Adrenal gland (tissue), 9 donors: ENCODE measurements at regions not wholly inside any gene's neighbourhood (a gene's known extent, or its start where the extent isn't known, plus 50 kb on each side); places are given as distances from the start of the nearest gene placed in this dataset.

Experiments
- DNase-seq, 7 donors: peaks; one replicate each; pipeline ENCODE4 v3.0.0-alpha.2; 2019 to 2020
- H3K27ac ChIP-seq, 5 donors: fragments of 200-600 bp; sonication (generic) in 4 of 5; 1 replicate in 3 of 5; 2 replicates in 2 of 5; pipeline versions ENCODE4 v1.5.1 to v1.8.0; 2016 to 2020; ENCODE audit warnings: mild to moderate bottlenecking in 1 of 5
- H3K27me3 ChIP-seq: fragments of 200-600 bp; 2 replicates; pipeline ENCODE4 v1.8.0; 2021
- H3K36me3 ChIP-seq, 2 donors: fragments of 200-600 bp; replicated peaks in 1 of 2; 1 replicate in 1 of 2; 2 replicates in 1 of 2; pipeline versions ENCODE4 v1.5.1 to v1.8.0; 2018 to 2022
- H3K4me1 ChIP-seq, 2 donors: fragments of 200-600 bp; replicated peaks in 1 of 2; 1 replicate in 1 of 2; 2 replicates in 1 of 2; pipeline versions ENCODE4 v1.5.1 to v1.8.0; 2018 to 2021
- H3K4me3 ChIP-seq, 4 donors: fragments of 200-600 bp; sonication (generic) in 3 of 4; one replicate each; pipeline ENCODE4 v1.5.1; 2016 to 2018
- H3K9me3 ChIP-seq, 3 donors: fragments of 200-600 bp; sonication (generic) in 1 of 3; replicated peaks in 1 of 3; 1 replicate in 2 of 3; 2 replicates in 1 of 3; pipeline versions ENCODE4 v1.5.1 to v1.8.0; 2016 to 2021
- POLR2A ChIP-seq, 2 donors: fragments of 450-650 bp; IDR thresholded peaks; one replicate each; pipeline ENCODE4 v1.6.1; 2017; ENCODE audit warnings: antibody characterized with exemption in 2 of 2, mild to moderate bottlenecking in 2 of 2, moderate library complexity in 1 of 2
- WGBS, 4 donors: extraction: QIAGEN DNeasy Blood & Tissue Kit in 2 of 4; methylation state at CpG; one replicate each; pipeline versions ENCODE4 v1.1.5 to v1.1.7; 2013 to 2017; 5-methylcytosine and 5-hydroxymethylcytosine counted together
- intact Hi-C, 2 donors: fragments of 100-400 bp; cut with DNase I; formaldehyde crosslinking; loops; one replicate each; pipeline versions ENCODE4 v1.14.1 to v1.15.0; 2022 to 2023
- TF ChIP-seq, protein P1 (sequence below), 6 experiments: fragments of 450-650 bp in 4 of 6; fragments of 200-600 bp in 2 of 6; sonication (generic) in 1 of 6; IDR thresholded peaks; 1 replicate in 5 of 6; 2 replicates in 1 of 6; pipeline versions ENCODE4 v1.5.1 to v1.8.0; 2016 to 2021; ENCODE audit warnings: antibody characterized with exemption in 6 of 6, mild to moderate bottlenecking in 2 of 6, moderate library complexity in 1 of 6
- donor health status: healthy with polysubstance abuse.
- donor health status: Bipolar disorder and iron deficiency.
- donor health status: DM: yes; HTN: yes; CAD: no.
- donor health status: DM: no; HTN: no; CAD: no.
- donor health status: DM: no; HTN: no; CAD: no.

DNA sequence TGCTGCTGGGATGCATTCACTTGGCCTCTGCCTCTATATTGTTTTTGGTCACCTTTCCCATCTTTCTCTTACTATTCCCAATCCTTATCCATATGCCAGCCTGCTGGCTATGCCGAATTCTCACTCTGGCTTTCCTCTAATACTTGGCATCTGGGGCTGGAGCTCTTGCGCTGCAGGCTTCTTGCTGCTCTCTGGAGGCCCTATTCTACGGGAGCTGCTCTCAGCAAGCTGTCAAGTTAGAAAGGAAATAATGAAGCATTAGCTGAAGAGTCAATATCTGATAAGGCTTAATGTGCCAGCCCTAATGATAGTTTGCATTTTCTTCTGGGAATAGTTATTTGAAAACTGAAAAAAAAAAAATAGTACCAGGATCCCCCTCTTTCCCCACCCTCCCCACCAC, 125.3 kb upstream of the CYYR1 start:
- H3K4me1 ChIP-seq, result no peaks in the 10 kb centered on the region
- H3K36me3 ChIP-seq, result no peaks in the 10 kb centered on the region
- H3K4me3 ChIP-seq, result no peak overlapping the region
- no peak overlapping the region for H3K27ac ChIP-seq
- TF ChIP-seq POLR2A (IDR thresholded peaks at IDR 0.05), result no peak
- TF ChIP-seq, protein P1, sequence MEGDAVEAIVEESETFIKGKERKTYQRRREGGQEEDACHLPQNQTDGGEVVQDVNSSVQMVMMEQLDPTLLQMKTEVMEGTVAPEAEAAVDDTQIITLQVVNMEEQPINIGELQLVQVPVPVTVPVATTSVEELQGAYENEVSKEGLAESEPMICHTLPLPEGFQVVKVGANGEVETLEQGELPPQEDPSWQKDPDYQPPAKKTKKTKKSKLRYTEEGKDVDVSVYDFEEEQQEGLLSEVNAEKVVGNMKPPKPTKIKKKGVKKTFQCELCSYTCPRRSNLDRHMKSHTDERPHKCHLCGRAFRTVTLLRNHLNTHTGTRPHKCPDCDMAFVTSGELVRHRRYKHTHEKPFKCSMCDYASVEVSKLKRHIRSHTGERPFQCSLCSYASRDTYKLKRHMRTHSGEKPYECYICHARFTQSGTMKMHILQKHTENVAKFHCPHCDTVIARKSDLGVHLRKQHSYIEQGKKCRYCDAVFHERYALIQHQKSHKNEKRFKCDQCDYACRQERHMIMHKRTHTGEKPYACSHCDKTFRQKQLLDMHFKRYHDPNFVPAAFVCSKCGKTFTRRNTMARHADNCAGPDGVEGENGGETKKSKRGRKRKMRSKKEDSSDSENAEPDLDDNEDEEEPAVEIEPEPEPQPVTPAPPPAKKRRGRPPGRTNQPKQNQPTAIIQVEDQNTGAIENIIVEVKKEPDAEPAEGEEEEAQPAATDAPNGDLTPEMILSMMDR (IDR thresholded peaks at IDR 0.05), result no peak
- H3K27me3 ChIP-seq, result no peaks in the 10 kb centered on the region
- DNase-seq, result no peak
- WGBS, 4 donors, result 82 to 86% (median 85%) methylated on average over 3 of the region's 3 CpGs
- intact Hi-C loops, result no loop called here
- no peaks in the 10 kb centered on the region for H3K9me3 ChIP-seq

DNA sequence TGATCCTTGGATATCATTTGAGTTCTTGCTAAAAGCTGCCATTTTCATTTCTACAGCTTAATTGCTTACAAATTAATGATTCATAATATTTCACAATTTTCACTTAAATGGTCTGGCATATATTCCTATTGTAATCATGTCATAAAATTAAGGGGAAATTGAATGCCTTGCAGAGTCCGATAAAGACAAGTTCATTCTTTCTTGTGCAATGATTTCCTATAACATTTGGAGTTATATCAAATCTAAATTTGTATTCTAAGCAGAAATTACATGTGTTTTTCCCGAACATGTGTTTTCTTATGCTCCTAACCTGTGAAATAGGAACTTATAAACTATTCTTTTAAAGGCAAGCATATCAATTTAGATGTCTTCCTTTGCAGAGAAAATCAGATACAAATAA, 118.3 kb upstream of the CYYR1 start:
- TF ChIP-seq POLR2A (IDR thresholded peaks at IDR 0.05), result no peak
- TF ChIP-seq, protein P1 (IDR thresholded peaks at IDR 0.05), result no peak
- Histone ChIP-seq H3K9me3 (no peaks in the 10 kb centered on the region), H3K4me1 (no peaks in the 10 kb centered on the region), H3K4me3 (no peak overlapping the region), H3K36me3 (no peaks in the 10 kb centered on the region), H3K27me3 (no peaks in the 10 kb centered on the region), H3K27ac (no peak overlapping the region)
- 69 to 91% (median 89%) methylated on average over 2 of the region's 2 CpGs for WGBS, 4 donors
- intact Hi-C loops, result no loop called here
- DNase-seq, result no peak

DNA sequence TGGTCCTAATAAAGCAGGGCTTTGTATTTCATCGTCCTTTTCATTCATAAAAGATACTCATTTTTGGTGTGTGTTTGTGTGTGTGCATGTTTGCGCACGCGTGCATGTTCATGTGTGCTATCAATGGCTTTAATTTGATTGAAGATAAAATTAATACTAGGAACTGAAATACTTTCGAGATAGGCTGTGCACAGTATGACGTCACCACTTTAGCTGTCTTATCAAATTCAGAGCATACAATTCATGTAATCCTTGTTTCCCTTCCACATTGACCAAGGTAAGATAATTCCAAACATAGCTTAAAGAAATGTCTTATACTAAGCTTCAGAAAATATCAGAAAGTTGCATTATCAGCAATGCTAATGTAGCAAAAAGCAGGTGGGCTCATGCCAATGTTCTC, 113.6 kb upstream of the CYYR1 start:
- no peak overlapping the region for H3K27ac ChIP-seq
- DNase-seq, result no peak
- 74 to 91% (median 86%) methylated on average over 6 of the region's 6 CpGs for WGBS, 4 donors

GRCh38 chr21:26686278-26686677, 113.2 kb upstream of the CYYR1 start:
- Histone ChIP-seq H3K4me1 (no peaks in the 10 kb centered on the region), H3K9me3 (no peaks in the 10 kb centered on the region), H3K27me3 (no peaks in the 10 kb centered on the region), H3K4me3 (no peak overlapping the region), H3K27ac (no peak overlapping the region), H3K36me3 (no peaks in the 10 kb centered on the region)
- 29 to 51% (median 34%) methylated on average over 3 of the region's 3 CpGs for WGBS, 4 donors
- DNase-seq, result peak in 5 of 7 donors; percentile 25 to 44 (median 32)
- intact Hi-C loops, result no loop called here
- no peak for TF ChIP-seq POLR2A (IDR thresholded peaks at IDR 0.05)
- TF ChIP-seq, protein P1 (IDR thresholded peaks at IDR 0.05), result no peak

More for the DNA sequence above, 113.6 kb upstream of the CYYR1 start:
- no peaks in the 10 kb centered on the region for H3K4me1 ChIP-seq
- no peaks in the 10 kb centered on the region for H3K27me3 ChIP-seq
- intact Hi-C loops, result no loop called here
- TF ChIP-seq POLR2A (IDR thresholded peaks at IDR 0.05), result no peak
- TF ChIP-seq, protein P1 (IDR thresholded peaks at IDR 0.05), result no peak
- H3K4me3 ChIP-seq, result no peak overlapping the region
- no peaks in the 10 kb centered on the region for H3K36me3 ChIP-seq
- H3K9me3 ChIP-seq, result no peaks in the 10 kb centered on the region
